Upper lobe of right lung (tissue), 1 donor: ENCODE measurements at regions not wholly inside any gene's neighbourhood (a gene's known extent, or its start where the extent isn't known, plus 50 kb on each side); places are given as distances from the start of the nearest gene placed in this dataset.

Experiments used
- ATAC-seq: fragments of 200-7000 bp; cut with Tn5 transposase; one replicate; pipeline ENCODE4 v1.9.1; 2020; ENCODE audit warnings: mild to moderate bottlenecking, moderate library complexity
- DNase-seq: peaks from one replicate; pipeline ENCODE4 v3.0.0-alpha.2; 2020
- H3K27ac ChIP-seq: fragments of 200-600 bp; one replicate; pipeline ENCODE4 v1.8.0; 2022
- H3K27me3 ChIP-seq: fragments of 200-600 bp; one replicate; pipeline ENCODE4 v1.8.0; 2022; ENCODE audit warnings: mild to moderate bottlenecking
- H3K36me3 ChIP-seq: fragments of 200-600 bp; one replicate; pipeline ENCODE4 v1.8.0; 2022
- H3K4me1 ChIP-seq: fragments of 200-600 bp; one replicate; pipeline ENCODE4 v1.8.0; 2022
- H3K4me3 ChIP-seq: fragments of 200-600 bp; one replicate; pipeline ENCODE4 v1.8.0; 2022; ENCODE audit warnings: mild to moderate bottlenecking
- H3K9me3 ChIP-seq: fragments of 200-600 bp; one replicate; pipeline ENCODE4 v1.8.0; 2022
- intact Hi-C: fragments of 100-400 bp; cut with DNase I; formaldehyde crosslinking; loops from one replicate; pipeline ENCODE4 v1.11.0; 2022
- TF ChIP-seq, protein P1 (sequence below): fragments of 200-600 bp; IDR thresholded peaks from one replicate; pipeline ENCODE4 v1.8.0; 2022; ENCODE audit warnings: antibody characterized with exemption
- donor health status: DM: no; HTN: yes; CAD: no; lungs with severe emphysema.

- Histone ChIP-seq H3K4me3 (no peak overlapping the region), H3K36me3 (no peaks in the 10 kb centered on the region), H3K4me1 (no peaks in the 10 kb centered on the region), H3K27ac (no peak overlapping the region), H3K9me3 (no peaks in the 10 kb centered on the region), H3K27me3 (no peaks in the 10 kb centered on the region)
- ATAC-seq: no peak
- TF ChIP-seq, protein P1, sequence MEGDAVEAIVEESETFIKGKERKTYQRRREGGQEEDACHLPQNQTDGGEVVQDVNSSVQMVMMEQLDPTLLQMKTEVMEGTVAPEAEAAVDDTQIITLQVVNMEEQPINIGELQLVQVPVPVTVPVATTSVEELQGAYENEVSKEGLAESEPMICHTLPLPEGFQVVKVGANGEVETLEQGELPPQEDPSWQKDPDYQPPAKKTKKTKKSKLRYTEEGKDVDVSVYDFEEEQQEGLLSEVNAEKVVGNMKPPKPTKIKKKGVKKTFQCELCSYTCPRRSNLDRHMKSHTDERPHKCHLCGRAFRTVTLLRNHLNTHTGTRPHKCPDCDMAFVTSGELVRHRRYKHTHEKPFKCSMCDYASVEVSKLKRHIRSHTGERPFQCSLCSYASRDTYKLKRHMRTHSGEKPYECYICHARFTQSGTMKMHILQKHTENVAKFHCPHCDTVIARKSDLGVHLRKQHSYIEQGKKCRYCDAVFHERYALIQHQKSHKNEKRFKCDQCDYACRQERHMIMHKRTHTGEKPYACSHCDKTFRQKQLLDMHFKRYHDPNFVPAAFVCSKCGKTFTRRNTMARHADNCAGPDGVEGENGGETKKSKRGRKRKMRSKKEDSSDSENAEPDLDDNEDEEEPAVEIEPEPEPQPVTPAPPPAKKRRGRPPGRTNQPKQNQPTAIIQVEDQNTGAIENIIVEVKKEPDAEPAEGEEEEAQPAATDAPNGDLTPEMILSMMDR: no peak
- DNase-seq: no peak
- intact Hi-C loops: no loop called here
These were observed 154.9 kb upstream of the SDK2 start for GRCh38 chr17:73799096-73799495.

DNA sequence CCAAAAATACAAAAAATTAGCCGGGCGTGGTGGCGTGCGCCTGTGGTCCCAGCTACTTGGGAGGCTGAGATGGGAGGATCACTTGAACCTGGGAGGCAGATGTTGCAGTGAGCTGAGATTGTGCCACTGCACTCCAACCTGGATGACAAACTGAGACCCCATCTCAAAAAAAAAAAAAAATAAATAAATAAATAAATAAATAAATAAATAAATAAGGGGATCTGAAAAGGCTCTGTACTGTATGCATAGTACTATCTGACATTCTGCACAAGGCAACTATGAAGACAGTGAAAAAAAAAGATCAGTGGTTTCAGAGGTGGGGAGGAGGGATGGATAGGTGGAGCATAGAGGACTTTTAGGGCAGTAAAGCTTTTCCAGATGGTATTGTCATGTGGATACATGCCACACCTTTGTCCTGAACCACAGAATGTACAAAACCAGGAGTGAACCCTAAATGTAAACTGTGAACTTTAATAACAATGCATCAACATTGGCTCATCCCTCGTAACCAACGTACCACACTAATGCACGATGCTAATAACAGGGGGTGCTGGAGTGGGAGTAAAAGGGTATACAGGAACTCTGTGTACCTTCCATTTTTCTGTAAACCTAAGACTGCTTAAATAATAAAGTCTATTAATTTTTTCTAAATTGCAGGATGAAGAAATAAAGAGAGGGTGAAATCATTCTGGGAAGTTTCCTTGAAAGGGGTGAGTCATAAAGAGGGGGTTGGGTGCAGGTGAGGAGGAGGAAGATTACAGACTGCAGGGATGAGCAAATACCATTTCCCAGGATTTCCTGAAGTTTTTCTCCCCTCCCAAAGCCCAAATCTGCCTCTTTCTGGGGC, 155.8 kb upstream of the SDK2 start:
- intact Hi-C loops: no loop called here
- Histone ChIP-seq H3K36me3 (no peaks in the 10 kb centered on the region), H3K4me1 (no peaks in the 10 kb centered on the region), H3K4me3 (no peak overlapping the region), H3K27ac (no peak overlapping the region), H3K9me3 (no peaks in the 10 kb centered on the region), H3K27me3 (no peaks in the 10 kb centered on the region)
- ATAC-seq: no peak
- no peak for DNase-seq
- TF ChIP-seq, protein P1: no peak

GRCh38 chr17:73800893-73801292, 156.6 kb upstream of the SDK2 start:
- no peak for DNase-seq
- H3K4me1 ChIP-seq: no peaks in the 10 kb centered on the region
- H3K36me3 ChIP-seq: no peaks in the 10 kb centered on the region
- H3K9me3 ChIP-seq: no peaks in the 10 kb centered on the region
- no peak overlapping the region for H3K4me3 ChIP-seq
- no peak overlapping the region for H3K27ac ChIP-seq
- H3K27me3 ChIP-seq: no peaks in the 10 kb centered on the region
- TF ChIP-seq, protein P1: no peak
- no peak for ATAC-seq
- intact Hi-C loops: no loop called here

- Histone ChIP-seq H3K27ac (no peak overlapping the region), H3K4me3 (no peak overlapping the region), H3K4me1 (no peaks in the 10 kb centered on the region), H3K36me3 (no peaks in the 10 kb centered on the region), H3K27me3 (no peaks in the 10 kb centered on the region), H3K9me3 (no peaks in the 10 kb centered on the region)
- ATAC-seq (no peak), DNase-seq (no peak)
- TF ChIP-seq, protein P1: no peak
- intact Hi-C loops: no loop called here
These were observed 157.3 kb upstream of the SDK2 start for GRCh38 chr17:73801455-73802100.

DNA sequence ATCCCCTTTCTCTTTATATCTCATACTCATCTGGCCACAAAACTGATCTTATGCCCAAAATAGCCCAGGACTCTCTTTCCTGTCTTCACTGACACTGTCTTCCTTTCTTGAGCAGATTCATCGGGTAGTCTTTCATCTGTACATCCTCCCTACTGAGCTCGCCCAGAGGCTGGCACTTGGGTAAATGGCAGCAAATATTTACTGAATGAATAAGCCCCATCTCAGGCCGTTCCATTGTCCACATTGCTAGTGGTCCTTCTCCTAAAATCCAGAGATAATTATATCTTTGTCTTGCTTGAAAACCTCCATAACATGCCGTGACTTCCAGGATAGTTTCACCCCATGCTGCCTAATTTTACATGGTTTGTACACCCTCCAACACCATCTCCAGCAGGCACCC, 158.1 kb upstream of the SDK2 start:
- H3K27me3 ChIP-seq: peaks cover 4% of the 10 kb centered on the region
- ATAC-seq: no peak

More for the DNA sequence above, 158.1 kb upstream of the SDK2 start:
- no peak overlapping the region for H3K4me3 ChIP-seq
- no peaks in the 10 kb centered on the region for H3K4me1 ChIP-seq
- no peak overlapping the region for H3K27ac ChIP-seq
- TF ChIP-seq, protein P1: no peak
- DNase-seq: no peak
- no peaks in the 10 kb centered on the region for H3K9me3 ChIP-seq
- intact Hi-C loops: no loop called here
- no peaks in the 10 kb centered on the region for H3K36me3 ChIP-seq
